HG03558 (cell line): ENCODE measurements at regions not wholly inside any gene's neighbourhood (a gene's known extent, or its start where the extent isn't known, plus 50 kb on each side); places are given as distances from the start of the nearest gene placed in this dataset.
"Not testable (repeated sequence)": the region's sequence is repeated elsewhere in the genome, so short reads cannot be mapped to it uniquely, and the experiment has no call there.

ENCODE experiments used
- ATAC-seq: cut with Tn5 transposase; IDR thresholded peaks from one replicate; pipeline ENCODE4 v1.9.1; 2021; ENCODE audit warnings: moderate number of reproducible peaks; ENCODE audit not compliant: unreplicated experiment; ENCODE audit errors: extremely low read depth

- ATAC-seq = no peak
Observed at GRCh38 chr4:187908079-187908561, 87.5 kb upstream of the ZFP42 start.

- no peak for ATAC-seq
Observed at GRCh38 chr4:187908731-187909130, 86.8 kb upstream of the ZFP42 start.

GRCh38 chr4:187910741-187911140, 84.8 kb upstream of the ZFP42 start:
- ATAC-seq = no peak

- ATAC-seq = not testable (repeated sequence)
Observed at GRCh38 chr4:187915406-187915805, 80.2 kb upstream of the ZFP42 start.

- ATAC-seq = no peak
Observed at GRCh38 chr4:187919966-187920365, 75.6 kb upstream of the ZFP42 start.

GRCh38 chr4:187921946-187922623, 73.5 kb upstream of the ZFP42 start:
- no peak for ATAC-seq

GRCh38 chr4:187929024-187929423, 66.5 kb upstream of the ZFP42 start:
- no peak for ATAC-seq

GRCh38 chr4:187934766-187935165, 60.8 kb upstream of the ZFP42 start:
- no peak for ATAC-seq

GRCh38 chr4:187937557-187937956, 58.0 kb upstream of the ZFP42 start:
- ATAC-seq = no peak

GRCh38 chr4:187940299-187940698, 55.3 kb upstream of the ZFP42 start:
- ATAC-seq = no peak

- no peak for ATAC-seq
Observed at GRCh38 chr4:187942968-187943367, 52.6 kb upstream of the ZFP42 start.

- ATAC-seq = no peak
Observed at GRCh38 chr4:187944179-187944578, 51.4 kb upstream of the ZFP42 start.
